Osteoblast (primary cell): ENCODE measurements at regions not wholly inside any gene's neighbourhood (a gene's known extent, or its start where the extent isn't known, plus 50 kb on each side); places are given as distances from the start of the nearest gene placed in this dataset.

ENCODE experiments used
- DNase-seq: peaks from one replicate; pipeline ENCODE4 v3.0.0; 2011; ENCODE audit warnings: low spot score, mixed read lengths; ENCODE audit not compliant: insufficient read length; ENCODE audit errors: missing footprints
- H2AFZ ChIP-seq: 2 replicates; pipeline ENCODE4 v1.6.0; 2011; ENCODE audit warnings: mild to moderate bottlenecking, low read length
- H3K27ac ChIP-seq: 2 replicates; pipeline ENCODE4 v1.5.1; 2011; ENCODE audit warnings: mild to moderate bottlenecking, low read depth, low read length, moderate library complexity
- H3K27me3 ChIP-seq: 2 replicates; pipeline ENCODE4 v1.6.0; 2012; ENCODE audit warnings: mild to moderate bottlenecking, control low read depth, inconsistent platforms, low read length, moderate library complexity; ENCODE audit not compliant: insufficient read depth
- H3K36me3 ChIP-seq: 2 replicates; pipeline ENCODE4 v1.5.1; 2011; ENCODE audit warnings: mild to moderate bottlenecking, low read length, control low read depth, moderate library complexity; ENCODE audit not compliant: insufficient read depth
- H3K4me1 ChIP-seq: 2 replicates; pipeline ENCODE4 v1.5.1; 2011; ENCODE audit warnings: mild to moderate bottlenecking, low read length, control low read depth, moderate library complexity; ENCODE audit not compliant: insufficient read depth
- H3K4me2 ChIP-seq: 2 replicates; pipeline ENCODE4 v1.6.0; 2011; ENCODE audit warnings: mild to moderate bottlenecking, low read length; ENCODE audit not compliant: insufficient read depth
- H3K4me3 ChIP-seq: fragments of 200-600 bp; sonication (generic); 3 replicates; pipeline ENCODE4 v1.5.1; 2012; ENCODE audit warnings: mild to moderate bottlenecking, low read length, inconsistent platforms; ENCODE audit not compliant: insufficient read depth
- H3K79me2 ChIP-seq: 2 replicates; pipeline ENCODE4 v1.6.0; 2012; ENCODE audit warnings: mild to moderate bottlenecking, low read length, control low read depth, inconsistent platforms; ENCODE audit not compliant: insufficient read depth
- H3K9me3 ChIP-seq: 2 replicates; pipeline ENCODE4 v1.5.1; 2011; ENCODE audit warnings: low read depth, low read length, control low read depth
- H4K20me1 ChIP-seq: 2 replicates; pipeline ENCODE4 v1.6.0; 2012; ENCODE audit warnings: mild to moderate bottlenecking, low read length, control low read depth; ENCODE audit not compliant: insufficient read depth
- CTCF ChIP-seq: IDR thresholded peaks from 2 replicates; pipeline ENCODE4 v1.5.1; 2011; ENCODE audit warnings: mild to moderate bottlenecking, low read depth, low read length, moderate library complexity; ENCODE audit errors: extremely low read depth

- Histone ChIP-seq H3K4me2 (no peak overlapping the region), H3K4me1 (no peaks in the 10 kb centered on the region), H3K9me3 (no peaks in the 10 kb centered on the region), H3K4me3 (no peak overlapping the region), H3K27me3 (no peaks in the 10 kb centered on the region), H3K27ac (no peak overlapping the region), H4K20me1 (no peaks in the 10 kb centered on the region), H2AFZ (no peak overlapping the region), H3K79me2 (no peaks in the 10 kb centered on the region), H3K36me3 (no peaks in the 10 kb centered on the region)
- DNase-seq: no peak
- no peak for TF ChIP-seq CTCF
Measured at GRCh38 chr2:145827235-145827634, 1307.3 kb upstream of the ZEB2 start.

GRCh38 chr2:145824384-145824783 is 1304.5 kb upstream of the ZEB2 start:
- Histone ChIP-seq H3K27ac (no peak overlapping the region), H3K4me3 (no peak overlapping the region), H3K36me3 (no peaks in the 10 kb centered on the region), H3K4me1 (no peaks in the 10 kb centered on the region), H3K9me3 (no peaks in the 10 kb centered on the region), H3K4me2 (no peak overlapping the region), H3K27me3 (no peaks in the 10 kb centered on the region), H2AFZ (no peak overlapping the region), H3K79me2 (no peaks in the 10 kb centered on the region), H4K20me1 (no peaks in the 10 kb centered on the region)
- no peak for TF ChIP-seq CTCF
- DNase-seq: no peak

GRCh38 chr2:145822892-145823534 is 1303.1 kb upstream of the ZEB2 start:
- no peaks in the 10 kb centered on the region for H3K27me3 ChIP-seq
- no peak overlapping the region for H2AFZ ChIP-seq
- H4K20me1 ChIP-seq: no peaks in the 10 kb centered on the region
- no peaks in the 10 kb centered on the region for H3K36me3 ChIP-seq
- no peaks in the 10 kb centered on the region for H3K79me2 ChIP-seq
- H3K27ac ChIP-seq: no peak overlapping the region
- H3K4me2 ChIP-seq: no peak overlapping the region
- H3K4me1 ChIP-seq: no peaks in the 10 kb centered on the region
- TF ChIP-seq CTCF: no peak
- no peak for DNase-seq
- no peaks in the 10 kb centered on the region for H3K9me3 ChIP-seq
- H3K4me3 ChIP-seq: no peak overlapping the region

- Histone ChIP-seq H3K36me3 (no peaks in the 10 kb centered on the region), H2AFZ (no peak overlapping the region), H3K4me1 (no peaks in the 10 kb centered on the region), H3K27me3 (no peaks in the 10 kb centered on the region), H3K9me3 (no peaks in the 10 kb centered on the region), H3K27ac (no peak overlapping the region), H3K79me2 (no peaks in the 10 kb centered on the region), H3K4me3 (no peak overlapping the region), H4K20me1 (no peaks in the 10 kb centered on the region), H3K4me2 (no peak overlapping the region)
- TF ChIP-seq CTCF: no peak
- no peak for DNase-seq
Measured at GRCh38 chr2:145820651-145821050, 1300.7 kb upstream of the ZEB2 start.
